Heart left ventricle (tissue), 16 donors: ENCODE measurements at regions not wholly inside any gene's neighbourhood (a gene's known extent, or its start where the extent isn't known, plus 50 kb on each side); places are given as distances from the start of the nearest gene placed in this dataset.

ENCODE experiments used
- ATAC-seq, 4 donors: fragments of 200-7000 bp; cut with Tn5 transposase; one replicate each; pipeline ENCODE4 v1.9.1; 2020 to 2022; ENCODE audit warnings: moderate library complexity in 4 of 4, mild to moderate bottlenecking in 3 of 4, moderate number of reproducible peaks in 1 of 4
- DNase-seq, 5 donors: peaks; one replicate each; pipeline ENCODE4 v3.0.0-alpha.2; 2020
- H3K27ac ChIP-seq, 12 donors: fragments of 200-600 bp; sonication (generic) in 4 of 12; one replicate each; pipeline versions ENCODE4 v1.5.0 to v1.8.0; 2016 to 2022; ENCODE audit warnings: mild to moderate bottlenecking in 2 of 12
- H3K27me3 ChIP-seq, 9 donors: fragments of 200-600 bp; sonication (generic) in 2 of 9; one replicate each; pipeline versions ENCODE4 v1.5.1 to v1.8.0; 2016 to 2022; ENCODE audit warnings: mild to moderate bottlenecking in 3 of 9
- H3K36me3 ChIP-seq, 9 donors: fragments of 200-600 bp; sonication (generic) in 2 of 9; one replicate each; pipeline versions ENCODE4 v1.5.0 to v1.8.0; 2018 to 2022; ENCODE audit warnings: mild to moderate bottlenecking in 2 of 9
- H3K4me1 ChIP-seq, 12 donors: fragments of 200-600 bp; sonication (generic) in 4 of 12; one replicate each; pipeline versions ENCODE4 v1.5.0 to v1.8.0; 2016 to 2022; ENCODE audit warnings: mild to moderate bottlenecking in 3 of 12
- H3K4me3 ChIP-seq, 12 donors: fragments of 200-600 bp; sonication (generic) in 4 of 12; one replicate each; pipeline versions ENCODE4 v1.5.0 to v1.8.0; 2017 to 2022; ENCODE audit warnings: mild to moderate bottlenecking in 9 of 12, moderate library complexity in 4 of 12
- H3K9me3 ChIP-seq, 12 donors: fragments of 200-600 bp; sonication (generic) in 4 of 12; one replicate each; pipeline versions ENCODE4 v1.5.0 to v1.8.0; 2016 to 2022; ENCODE audit warnings: mild to moderate bottlenecking in 1 of 12
- CTCF ChIP-seq, 12 donors: fragments of 200-600 bp; sonication (generic) in 4 of 12; IDR thresholded peaks; one replicate each; pipeline versions ENCODE4 v1.5.0 to v1.8.0; 2018 to 2022; ENCODE audit warnings: antibody characterized with exemption in 12 of 12, mild to moderate bottlenecking in 5 of 12
- POLR2A ChIP-seq, 2 donors: fragments of 450-650 bp; IDR thresholded peaks; one replicate each; pipeline ENCODE4 v1.6.1; 2017; ENCODE audit warnings: antibody characterized with exemption in 2 of 2, mild to moderate bottlenecking in 2 of 2, moderate library complexity in 2 of 2
- WGBS, 4 donors: extraction: QIAGEN DNeasy Blood & Tissue Kit in 2 of 4; methylation state at CpG; one replicate each; pipeline versions ENCODE4 v1.1.5 to v1.1.7; 2013 to 2018; 5-methylcytosine and 5-hydroxymethylcytosine counted together
- intact Hi-C, 10 donors: fragments of 100-400 bp; cut with DNase I; formaldehyde crosslinking; loops; one replicate each; pipeline versions ENCODE4 v1.11.1 to v1.14.2; 2022
- donor health status: ischemic (EF 13 %, LVEDD 7.1; RV severe dilation, severe dysfunction).
- donor health status: healthy with polysubstance abuse.
- donor health status: DM: no; HTN: yes; CAD: no.
- donor health status: DM: no; HTN: no; CAD: no.
- donor health status: ischemic (EF 25% LVEDD 6.9; RV normal size, moderate dysfunction).
- donor health status: ischemic (EF 25% LVEDD 5.7; RV mildly dilated, moderate dysfunction).
- donor health status: healthy.
- donor health status: DM: yes; HTN: yes; CAD: no.
- donor health status: ischemic (EF 35%, LVEDD 5.7; RV mildly dilated, moderate dysfunction).
- donor health status: nonischemic (EF 11% LVEDD 7.7; RV severe dilation, severe dysfunction).
- donor health status: DM: yes; HTN: yes; CAD: no.
- donor health status: PGD.
- donor health status: ischemic (EF 29% LVEDD 5.4; RV normal size, mild dysfunction).
- donor health status: nonischemic (EF 23%, LVEDD 6.1; RV moderate dilation, normal function).

GRCh38 chr12:42744539-42745182 lies 155.1 kb upstream of the PRICKLE1 start:
- Histone ChIP-seq H3K4me3 (no peak overlapping the region), H3K9me3 (peaks cover 0 to 18% (median 7%) of the 10 kb centered on the region in 12 donors), H3K27ac (peak overlapping the region in 8 of 12 donors; percentile 22 to 89 (median 66)), H3K27me3 (no peaks in the 10 kb centered on the region), H3K36me3 (no peaks in the 10 kb centered on the region), H3K4me1 (peaks cover 0 to 54% (median 19%) of the 10 kb centered on the region in 12 donors)
- peak in 2 of 4 donors; percentile 19 to 45 for ATAC-seq
- no peak for DNase-seq
- intact Hi-C loops: no loop called here
- 56 to 68% (median 64%) methylated on average over 5 of the region's 5 CpGs for WGBS, 4 donors
- TF ChIP-seq CTCF (IDR thresholded peaks at IDR 0.05) (no peak), POLR2A (IDR thresholded peaks at IDR 0.05) (no peak)

- ATAC-seq (peak in 3 of 4 donors; percentile 21 to 43 (median 41)), DNase-seq (peak in 2 of 5 donors; percentile 25 to 31)
- Histone ChIP-seq H3K27ac (peak overlapping the region; percentile 11 to 89 (median 72)), H3K4me3 (no peak overlapping the region), H3K27me3 (no peaks in the 10 kb centered on the region), H3K36me3 (no peaks in the 10 kb centered on the region), H3K9me3 (peaks cover 0 to 18% (median 7%) of the 10 kb centered on the region in 12 donors), H3K4me1 (peaks cover 4 to 66% (median 20%) of the 10 kb centered on the region in 12 donors)
- intact Hi-C loops: loop anchor here in 1 of 10 donors (2.0 kb wide), 1 partner anchor 154 kb away; the partner anchor contains the start of gene PRICKLE1
- TF ChIP-seq CTCF (IDR thresholded peaks at IDR 0.05) (no peak), POLR2A (IDR thresholded peaks at IDR 0.05) (no peak)
- WGBS, 4 donors: 38 to 50% (median 40%) methylated on average over 5 of the region's 5 CpGs
These were observed 153.2 kb upstream of the PRICKLE1 start for GRCh38 chr12:42742716-42743115.

- peak overlapping the region; percentile 11 to 89 (median 72) for H3K27ac ChIP-seq
- TF ChIP-seq POLR2A (IDR thresholded peaks at IDR 0.05): no peak
- TF ChIP-seq CTCF (IDR thresholded peaks at IDR 0.05): no peak
- intact Hi-C loops: loop anchor here in 1 of 10 donors (2.0 kb wide), 1 partner anchor 153 kb away; the partner anchor contains the start of gene PRICKLE1
- peak; percentile 38 to 83 (median 74) for ATAC-seq
- peaks cover 4 to 68% (median 23%) of the 10 kb centered on the region in 12 donors for H3K4me1 ChIP-seq
- DNase-seq: no peak
- peaks cover 0 to 12% (median 7%) of the 10 kb centered on the region in 12 donors for H3K9me3 ChIP-seq
- H3K36me3 ChIP-seq: no peaks in the 10 kb centered on the region
- WGBS, 4 donors: 36 to 47% (median 41%) methylated on average over 7 of the region's 7 CpGs
- H3K4me3 ChIP-seq: no peak overlapping the region
- H3K27me3 ChIP-seq: no peaks in the 10 kb centered on the region
These were observed 152.4 kb upstream of the PRICKLE1 start for GRCh38 chr12:42741771-42742510.

GRCh38 chr12:42741091-42741490 lies 151.5 kb upstream of the PRICKLE1 start:
- 79 to 84% (median 81%) methylated on average over 2 of the region's 2 CpGs for WGBS, 4 donors

More at GRCh38 chr12:42741091-42741490, 151.5 kb upstream of the PRICKLE1 start:
- no peak for TF ChIP-seq CTCF (IDR thresholded peaks at IDR 0.05)
- TF ChIP-seq POLR2A (IDR thresholded peaks at IDR 0.05): no peak
- Histone ChIP-seq H3K27me3 (no peaks in the 10 kb centered on the region), H3K4me1 (peaks cover 4 to 69% (median 26%) of the 10 kb centered on the region in 12 donors), H3K9me3 (peaks cover 0 to 6% (median under 1%) of the 10 kb centered on the region in 12 donors), H3K36me3 (no peaks in the 10 kb centered on the region), H3K27ac (peak overlapping the region in 7 of 12 donors; percentile 65 to 89 (median 82)), H3K4me3 (no peak overlapping the region)
- ATAC-seq: no peak
- no peak for DNase-seq
- intact Hi-C loops: no loop called here
